ENCODE measurements at regions not wholly inside any gene's neighbourhood (a gene's known extent, or its start where the extent isn't known, plus 50 kb on each side); places are given as distances from the start of the nearest gene placed in this dataset.
"Not testable (repeated sequence)": the region's sequence is repeated elsewhere in the genome, so short reads cannot be mapped to it uniquely, and the experiment has no call there.

DNA sequence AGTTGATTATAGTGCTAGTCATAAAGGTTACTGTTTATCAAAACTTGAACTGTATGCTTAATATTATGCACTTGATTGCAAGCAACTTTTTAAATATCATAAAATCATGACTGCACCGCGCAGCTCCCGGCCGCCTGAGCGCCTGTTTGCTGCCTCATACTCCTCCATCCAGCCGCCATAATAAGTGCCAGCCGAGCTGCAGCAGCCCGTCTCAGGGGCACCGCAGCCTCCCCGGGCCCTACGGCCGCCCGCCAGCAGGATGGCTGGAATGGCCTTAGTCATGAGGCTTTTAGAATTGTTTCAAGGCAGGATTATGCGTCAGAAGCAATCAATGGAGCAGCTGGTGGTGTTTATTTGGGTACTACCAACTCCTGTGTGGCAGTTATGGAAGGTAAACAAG, 337.2 kb downstream of the PAX3 start:
- no peak for DNase-seq
- TF ChIP-seq POLR2A (IDR thresholded peaks at IDR 0.05; ENCODE audit: low read length): no peak
- no peak for TF ChIP-seq GATA1 (IDR thresholded peaks at IDR 0.05; ENCODE audit: low read depth, low read length)

- no peak for DNase-seq
- no peak for TF ChIP-seq GATA1 (IDR thresholded peaks at IDR 0.05; ENCODE audit: low read depth, low read length)
- TF ChIP-seq POLR2A (IDR thresholded peaks at IDR 0.05; ENCODE audit: low read length): no peak
These were observed 340.6 kb downstream of the PAX3 start for GRCh38 chr2:221958224-221958623.

DNA sequence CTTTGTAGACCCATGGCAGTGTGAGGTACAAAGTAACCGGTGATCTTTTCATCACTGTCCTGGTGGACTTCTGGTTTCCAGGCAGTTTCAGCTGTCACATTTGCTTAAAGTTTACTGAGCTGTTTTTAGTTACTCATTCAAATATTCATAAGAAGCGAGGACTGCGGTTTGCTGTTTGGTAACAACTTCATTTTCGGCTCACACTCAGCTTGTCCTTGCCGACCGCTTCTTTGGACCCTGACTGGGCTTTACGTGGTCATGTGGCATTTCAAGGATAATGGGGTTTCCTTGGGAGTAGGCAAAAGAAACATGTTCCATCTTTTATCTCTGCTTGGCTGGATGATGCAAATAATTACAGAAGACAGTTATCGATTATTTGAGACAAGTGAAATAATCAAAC, 350.7 kb downstream of the PAX3 start:
- TF ChIP-seq GATA1 (IDR thresholded peaks at IDR 0.05; ENCODE audit: low read depth, low read length) (no peak), POLR2A (IDR thresholded peaks at IDR 0.05; ENCODE audit: low read length) (no peak)
- DNase-seq: no peak

GRCh38 chr2:221944452-221944851, 354.3 kb downstream of the PAX3 start:
- not testable (repeated sequence) for DNase-seq

- no peak for TF ChIP-seq POLR2A (IDR thresholded peaks at IDR 0.05; ENCODE audit: low read length)
- no peak for TF ChIP-seq GATA1 (IDR thresholded peaks at IDR 0.05; ENCODE audit: low read depth, low read length)
- DNase-seq: no peak
These were observed 355.6 kb downstream of the PAX3 start for GRCh38 chr2:221943076-221943810.

GRCh38 chr2:221931251-221931991, 359.3 kb upstream of the EPHA4 start:
- no peak for TF ChIP-seq GATA1 (IDR thresholded peaks at IDR 0.05; ENCODE audit: low read depth, low read length)
- TF ChIP-seq POLR2A (IDR thresholded peaks at IDR 0.05; ENCODE audit: low read length): no peak
- DNase-seq: no peak

- no peak for DNase-seq
- TF ChIP-seq GATA1 (IDR thresholded peaks at IDR 0.05; ENCODE audit: low read depth, low read length) (no peak), POLR2A (IDR thresholded peaks at IDR 0.05; ENCODE audit: low read length) (no peak)
These were observed 357.2 kb upstream of the EPHA4 start for GRCh38 chr2:221929259-221929658.

DNA sequence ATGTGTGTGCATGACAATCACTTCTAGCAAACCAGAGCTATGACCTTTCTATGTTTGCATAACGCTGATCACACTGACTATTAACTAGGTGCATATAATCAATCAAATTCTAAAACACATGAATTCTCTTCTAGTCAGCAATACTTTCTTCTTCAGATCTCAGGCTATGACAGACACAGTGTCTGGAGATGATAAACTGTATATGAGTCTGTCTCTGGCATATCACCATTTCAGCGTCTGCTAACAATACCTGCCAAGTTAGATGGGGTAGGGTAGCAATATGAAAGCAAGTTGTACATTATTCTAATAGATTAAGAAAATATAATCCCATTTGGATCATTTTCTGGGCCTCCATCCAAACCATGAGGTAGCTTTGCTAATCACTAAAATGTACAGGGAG, 354.2 kb upstream of the EPHA4 start:
- no peak for DNase-seq
- no peak for TF ChIP-seq POLR2A (IDR thresholded peaks at IDR 0.05; ENCODE audit: low read length)
- TF ChIP-seq GATA1 (IDR thresholded peaks at IDR 0.05; ENCODE audit: low read depth, low read length): no peak

DNA sequence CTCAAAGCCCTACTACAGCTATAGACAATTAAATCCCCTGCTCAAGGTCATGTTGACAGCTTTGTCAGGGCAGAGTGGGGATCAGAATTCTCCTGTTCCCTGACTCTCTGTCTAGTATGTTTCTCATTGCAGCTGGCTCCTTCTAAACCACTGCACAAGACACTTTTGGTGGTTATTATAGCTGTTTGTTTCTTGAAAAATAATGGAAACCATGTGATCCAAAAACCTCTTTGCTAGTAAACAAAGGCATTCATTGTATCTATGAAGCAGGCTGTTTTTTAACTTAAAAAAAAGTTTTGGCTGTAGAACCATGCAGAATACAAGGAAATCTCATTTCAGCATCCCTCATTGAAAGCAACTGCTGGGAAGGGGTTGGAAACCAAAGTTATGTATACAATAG, 352.5 kb upstream of the EPHA4 start:
- TF ChIP-seq GATA1 (IDR thresholded peaks at IDR 0.05; ENCODE audit: low read depth, low read length) (no peak), POLR2A (IDR thresholded peaks at IDR 0.05; ENCODE audit: low read length) (no peak)
- DNase-seq: no peak

DNA sequence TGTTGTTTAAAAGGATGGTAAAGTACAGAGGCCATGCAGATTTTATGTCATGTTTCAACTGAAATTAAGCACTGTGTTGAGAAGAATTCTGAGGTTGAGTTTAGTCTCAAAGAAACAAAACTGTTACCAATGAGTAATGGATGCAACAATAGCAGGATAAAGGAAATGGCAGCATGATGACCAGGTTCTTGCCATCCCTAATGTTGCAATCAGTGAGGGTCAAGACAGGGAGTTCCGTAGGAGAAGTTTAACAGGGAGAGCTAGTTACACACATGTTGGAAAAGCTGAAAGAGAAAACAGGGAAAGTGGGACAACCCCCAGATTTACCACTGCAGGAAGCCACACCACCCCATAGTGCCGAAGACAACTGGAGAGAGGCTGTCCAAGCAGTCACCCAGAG, 343.8 kb upstream of the EPHA4 start:
- no peak for DNase-seq
- TF ChIP-seq POLR2A (IDR thresholded peaks at IDR 0.05; ENCODE audit: low read length) (no peak), GATA1 (IDR thresholded peaks at IDR 0.05; ENCODE audit: low read depth, low read length) (no peak)

GRCh38 chr2:221914334-221914880, 342.3 kb upstream of the EPHA4 start:
- DNase-seq: no peak
- no peak for TF ChIP-seq POLR2A (IDR thresholded peaks at IDR 0.05; ENCODE audit: low read length)
- TF ChIP-seq GATA1 (IDR thresholded peaks at IDR 0.05; ENCODE audit: low read depth, low read length): no peak

DNA sequence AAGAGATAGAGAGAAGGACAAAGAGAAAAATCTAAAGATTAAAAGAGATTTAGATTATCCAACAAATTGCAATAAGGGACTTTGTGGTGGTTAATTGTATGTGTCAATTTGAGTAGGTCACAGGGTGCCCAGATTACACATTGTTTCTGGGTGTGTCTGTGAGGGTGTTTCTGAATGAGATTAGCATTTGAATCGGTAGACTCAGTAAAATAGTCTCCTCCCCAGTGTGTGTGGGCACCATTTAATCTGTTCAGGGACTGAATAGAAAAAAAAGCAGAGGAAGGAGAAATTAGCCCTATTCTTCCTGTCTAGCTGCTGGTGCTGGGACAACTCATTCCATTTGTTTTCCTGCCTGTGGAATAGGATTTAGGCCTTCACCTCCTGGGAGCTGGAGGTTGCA, 339.8 kb upstream of the EPHA4 start:
- TF ChIP-seq GATA1 (IDR thresholded peaks at IDR 0.05; ENCODE audit: low read depth, low read length): no peak
- no peak for TF ChIP-seq POLR2A (IDR thresholded peaks at IDR 0.05; ENCODE audit: low read length)
- no peak for DNase-seq

DNA sequence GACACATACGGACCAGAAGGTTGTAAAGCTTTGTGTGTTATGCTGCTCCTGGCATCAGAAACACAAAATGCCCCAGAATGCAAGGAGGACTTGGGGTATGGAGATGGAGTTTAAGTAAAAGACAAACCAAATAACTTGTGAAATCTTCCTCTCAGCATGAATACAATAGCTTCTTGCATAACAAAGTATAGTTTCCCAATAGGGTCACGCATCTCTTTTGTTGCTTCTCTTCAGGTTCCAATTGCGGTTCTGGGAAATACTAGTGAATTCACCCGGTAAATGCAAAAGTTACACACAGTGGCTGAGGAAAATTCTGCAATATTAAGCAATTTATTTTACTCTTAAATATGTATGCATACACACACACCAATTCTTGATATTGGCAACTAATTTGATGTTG, 339.2 kb upstream of the EPHA4 start:
- DNase-seq: no peak
- TF ChIP-seq POLR2A (IDR thresholded peaks at IDR 0.05; ENCODE audit: low read length) (no peak), GATA1 (IDR thresholded peaks at IDR 0.05; ENCODE audit: low read depth, low read length) (no peak)

GRCh38 chr2:221908518-221908917, 336.4 kb upstream of the EPHA4 start:
- no peak for DNase-seq
- TF ChIP-seq POLR2A (IDR thresholded peaks at IDR 0.05; ENCODE audit: low read length) (no peak), GATA1 (IDR thresholded peaks at IDR 0.05; ENCODE audit: low read depth, low read length) (no peak)

DNA sequence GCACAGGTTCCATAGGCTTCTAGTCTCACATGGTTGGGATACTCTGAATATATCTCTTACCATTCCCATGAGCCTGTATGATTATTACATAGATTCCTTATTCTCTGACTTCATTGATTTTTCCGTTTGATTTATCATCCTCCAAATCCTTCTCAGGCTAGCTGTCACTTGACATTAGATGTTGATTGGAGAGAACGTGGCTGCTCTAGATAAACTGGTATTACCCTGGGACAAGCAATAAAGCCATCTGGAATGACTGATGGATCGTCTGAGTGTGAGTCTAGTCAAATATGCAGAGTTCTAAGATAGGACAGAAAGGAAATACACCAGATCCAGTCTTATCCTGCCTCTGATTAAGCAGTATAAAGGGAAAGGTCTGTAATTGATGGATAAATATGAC, 325.6 kb upstream of the EPHA4 start:
- no peak for DNase-seq
- no peak for TF ChIP-seq POLR2A (IDR thresholded peaks at IDR 0.05; ENCODE audit: low read length)
- TF ChIP-seq GATA1 (IDR thresholded peaks at IDR 0.05; ENCODE audit: low read depth, low read length): no peak

All from erythroblast (primary cell).